ENCODE measurements at regions not wholly inside any gene's neighbourhood (a gene's known extent, or its start where the extent isn't known, plus 50 kb on each side); places are given as distances from the start of the nearest gene placed in this dataset.

GRCh38 chr5:26757941-26758340, 280.4 kb downstream of the CDH9 start:
- TF ChIP-seq POLR2AphosphoS5 (IDR thresholded peaks at IDR 0.05; ENCODE audit: low read depth, low read length) (no peak), POLR2A (IDR thresholded peaks at IDR 0.05; ENCODE audit: low read depth, low read length) (no peak)
